Gastroesophageal sphincter (tissue), 4 donors: ENCODE measurements at regions not wholly inside any gene's neighbourhood (a gene's known extent, or its start where the extent isn't known, plus 50 kb on each side); places are given as distances from the start of the nearest gene placed in this dataset.

Source experiments
- ATAC-seq: fragments of 150-250 bp; one replicate; pipeline ENCODE4 v1.9.1; 2016; ENCODE audit warnings: mild to moderate bottlenecking, moderate library complexity
- H3K27ac ChIP-seq, 4 donors: fragments of 200-600 bp; sonication (generic) in 3 of 4; 1 replicate in 3 of 4; 2 replicates in 1 of 4; pipeline ENCODE4 v1.5.1; 2016 to 2019
- H3K27me3 ChIP-seq: fragments of 200-600 bp; sonication (generic); one replicate; pipeline ENCODE4 v1.5.1; 2019
- H3K36me3 ChIP-seq, 2 donors: fragments of 200-600 bp; sonication (generic); one replicate each; pipeline ENCODE4 v1.5.1; 2019; ENCODE audit warnings: control low read depth in 1 of 2
- H3K4me1 ChIP-seq, 3 donors: fragments of 200-600 bp; sonication (generic); 1 replicate in 2 of 3; 2 replicates in 1 of 3; pipeline ENCODE4 v1.5.1; 2016 to 2019; ENCODE audit warnings: control low read depth in 2 of 3
- H3K4me3 ChIP-seq, 2 donors: fragments of 200-600 bp; sonication (generic); one replicate each; pipeline ENCODE4 v1.5.1; 2019; ENCODE audit warnings: mild to moderate bottlenecking in 1 of 2, moderate library complexity in 1 of 2
- H3K9me3 ChIP-seq, 3 donors: fragments of 200-600 bp; sonication (generic); one replicate each; pipeline ENCODE4 v1.5.1; 2017 to 2019; ENCODE audit warnings: control low read depth in 2 of 3
- CTCF ChIP-seq, 4 experiments: fragments of 200-600 bp in 2 of 4; fragments of 450-650 bp in 2 of 4; sonication (generic) in 1 of 4; IDR thresholded peaks; one replicate each; pipeline ENCODE4 v1.5.1; 2017 to 2019; ENCODE audit warnings: antibody characterized with exemption in 4 of 4, mild to moderate bottlenecking in 2 of 4, moderate library complexity in 2 of 4
- EP300 ChIP-seq: sonication (generic); formaldehyde crosslinking; IDR thresholded peaks from one replicate; pipeline ENCODE4 v1.6.1; 2017; ENCODE audit warnings: antibody characterized with exemption, mild to moderate bottlenecking
- POLR2A ChIP-seq, 2 donors: fragments of 450-650 bp; IDR thresholded peaks; one replicate each; pipeline ENCODE4 v1.6.1; 2017; ENCODE audit warnings: antibody characterized with exemption in 2 of 2, mild to moderate bottlenecking in 2 of 2, moderate library complexity in 1 of 2
- POLR2AphosphoS5 ChIP-seq: sonication (generic); formaldehyde crosslinking; IDR thresholded peaks from one replicate; pipeline ENCODE4 v1.6.1; 2017; ENCODE audit warnings: antibody characterized with exemption
- WGBS, 2 donors: methylation state at CpG; one replicate each; pipeline ENCODE4 v1.1.5; 2018; ENCODE audit warnings: low coverage in 1 of 2; 5-methylcytosine and 5-hydroxymethylcytosine counted together

- no peaks in the 10 kb centered on the region for H3K27me3 ChIP-seq
- 90 to 96% methylated on average over 4 to 6 of the region's 6 CpGs for WGBS, 2 donors
- H3K9me3 ChIP-seq = no peaks in the 10 kb centered on the region
- H3K4me1 ChIP-seq = peaks cover 0 to 1% (median 0%) of the 10 kb centered on the region in 3 donors
- no peak for ATAC-seq
- no peak for TF ChIP-seq EP300
- TF ChIP-seq CTCF (IDR thresholded peaks at IDR 0.05) = no peak
- no peak for TF ChIP-seq POLR2AphosphoS5
- no peak for TF ChIP-seq POLR2A (IDR thresholded peaks at IDR 0.05)
- no peak overlapping the region for H3K4me3 ChIP-seq
- H3K36me3 ChIP-seq = no peaks in the 10 kb centered on the region
- no peak overlapping the region for H3K27ac ChIP-seq
These were observed 333.8 kb upstream of the AKR1E2 start for GRCh38 chr10:4492202-4492601.

GRCh38 chr10:4488904-4489303, 337.1 kb upstream of the AKR1E2 start:
- TF ChIP-seq EP300 (no peak), POLR2AphosphoS5 (no peak), POLR2A (IDR thresholded peaks at IDR 0.05) (no peak), CTCF (IDR thresholded peaks at IDR 0.05) (no peak)
- Histone ChIP-seq H3K4me3 (no peak overlapping the region), H3K4me1 (no peaks in the 10 kb centered on the region), H3K27ac (no peak overlapping the region), H3K27me3 (no peaks in the 10 kb centered on the region), H3K36me3 (no peaks in the 10 kb centered on the region), H3K9me3 (no peaks in the 10 kb centered on the region)
- no peak for ATAC-seq
- WGBS, 2 donors = 27% methylated on average over 1 of the region's 1 CpG; no CpG with 5 or more reads in 1 of the 2 donors

GRCh38 chr10:4485636-4486035, 340.4 kb upstream of the AKR1E2 start:
- WGBS, 2 donors = 86 to 100% methylated on average over 3 of the region's 3 CpGs
- ATAC-seq = no peak

GRCh38 chr10:4483811-4484210, 342.2 kb upstream of the AKR1E2 start:
- Histone ChIP-seq H3K36me3 (no peaks in the 10 kb centered on the region), H3K4me1 (no peaks in the 10 kb centered on the region), H3K27me3 (no peaks in the 10 kb centered on the region), H3K27ac (no peak overlapping the region), H3K4me3 (no peak overlapping the region), H3K9me3 (no peaks in the 10 kb centered on the region)
- 61 to 73% methylated on average over 4 of the region's 4 CpGs for WGBS, 2 donors
- TF ChIP-seq POLR2A (IDR thresholded peaks at IDR 0.05) (no peak), POLR2AphosphoS5 (no peak), CTCF (IDR thresholded peaks at IDR 0.05) (no peak), EP300 (no peak)
- ATAC-seq = no peak

More at GRCh38 chr10:4485636-4486035, 340.4 kb upstream of the AKR1E2 start:
- Histone ChIP-seq H3K4me3 (no peak overlapping the region), H3K9me3 (no peaks in the 10 kb centered on the region), H3K36me3 (no peaks in the 10 kb centered on the region), H3K27ac (no peak overlapping the region), H3K4me1 (no peaks in the 10 kb centered on the region), H3K27me3 (no peaks in the 10 kb centered on the region)
- no peak for TF ChIP-seq EP300
- no peak for TF ChIP-seq CTCF (IDR thresholded peaks at IDR 0.05)
- no peak for TF ChIP-seq POLR2A (IDR thresholded peaks at IDR 0.05)
- no peak for TF ChIP-seq POLR2AphosphoS5

GRCh38 chr10:4482659-4483058, 343.3 kb upstream of the AKR1E2 start:
- Histone ChIP-seq H3K36me3 (no peaks in the 10 kb centered on the region), H3K4me1 (no peaks in the 10 kb centered on the region), H3K4me3 (no peak overlapping the region), H3K9me3 (no peaks in the 10 kb centered on the region), H3K27ac (no peak overlapping the region), H3K27me3 (no peaks in the 10 kb centered on the region)
- no peak for ATAC-seq
- TF ChIP-seq POLR2A (IDR thresholded peaks at IDR 0.05) = no peak
- no peak for TF ChIP-seq EP300
- TF ChIP-seq POLR2AphosphoS5 = no peak
- TF ChIP-seq CTCF (IDR thresholded peaks at IDR 0.05) = no peak
